NCI-H2107 treated with DMSO at 0.1 percent for 48 hours (cell line): ENCODE measurements at regions not wholly inside any gene's neighbourhood (a gene's known extent, or its start where the extent isn't known, plus 50 kb on each side); places are given as distances from the start of the nearest gene placed in this dataset.

Experiments used
- DNase-seq: peaks from one replicate; lab custom pipeline; 2025; ENCODE audit not compliant: unreplicated experiment; lab: John Stamatoyannopoulos, UW

DNA sequence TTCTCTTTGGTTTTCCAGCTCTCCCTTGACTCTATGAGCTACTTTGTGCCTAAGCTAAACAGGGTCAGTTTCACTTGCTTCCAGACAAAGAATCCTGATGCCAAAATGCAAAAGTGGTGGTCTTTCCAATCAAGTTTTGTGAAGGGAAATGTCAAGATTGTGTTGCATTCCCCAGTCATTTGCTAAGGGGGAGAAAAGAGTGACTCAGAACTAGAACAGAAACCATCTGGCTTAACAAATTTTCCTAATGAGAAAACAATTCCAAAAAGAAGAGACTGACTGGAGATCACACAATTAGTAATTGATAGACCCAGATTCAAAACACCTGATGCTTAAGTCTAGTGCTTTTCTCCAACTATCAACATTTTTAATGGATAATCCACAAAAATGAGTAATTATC lies 235.1 kb upstream of the DIO2 start:
- DNase-seq, result no peak

DNA sequence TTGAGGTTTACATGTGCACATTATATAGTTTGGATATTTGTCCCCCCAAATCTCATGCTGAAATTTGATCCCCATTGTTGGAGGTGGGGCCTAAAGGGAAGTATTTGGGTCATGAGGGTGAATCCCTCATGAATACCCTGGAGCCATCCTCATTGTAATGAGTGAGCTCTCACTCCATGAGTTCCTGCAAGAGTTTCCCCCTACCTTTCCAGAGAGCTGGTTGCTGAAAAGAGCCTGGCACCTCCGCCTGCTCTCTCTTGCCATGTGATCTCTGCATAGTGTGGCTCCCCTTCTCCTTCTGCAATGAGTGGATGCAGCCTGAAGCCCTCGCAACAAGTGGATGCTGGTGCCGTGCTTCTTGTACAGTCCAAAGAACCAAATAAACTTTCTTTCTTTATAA lies 234.3 kb upstream of the DIO2 start:
- DNase-seq, result no peak

DNA sequence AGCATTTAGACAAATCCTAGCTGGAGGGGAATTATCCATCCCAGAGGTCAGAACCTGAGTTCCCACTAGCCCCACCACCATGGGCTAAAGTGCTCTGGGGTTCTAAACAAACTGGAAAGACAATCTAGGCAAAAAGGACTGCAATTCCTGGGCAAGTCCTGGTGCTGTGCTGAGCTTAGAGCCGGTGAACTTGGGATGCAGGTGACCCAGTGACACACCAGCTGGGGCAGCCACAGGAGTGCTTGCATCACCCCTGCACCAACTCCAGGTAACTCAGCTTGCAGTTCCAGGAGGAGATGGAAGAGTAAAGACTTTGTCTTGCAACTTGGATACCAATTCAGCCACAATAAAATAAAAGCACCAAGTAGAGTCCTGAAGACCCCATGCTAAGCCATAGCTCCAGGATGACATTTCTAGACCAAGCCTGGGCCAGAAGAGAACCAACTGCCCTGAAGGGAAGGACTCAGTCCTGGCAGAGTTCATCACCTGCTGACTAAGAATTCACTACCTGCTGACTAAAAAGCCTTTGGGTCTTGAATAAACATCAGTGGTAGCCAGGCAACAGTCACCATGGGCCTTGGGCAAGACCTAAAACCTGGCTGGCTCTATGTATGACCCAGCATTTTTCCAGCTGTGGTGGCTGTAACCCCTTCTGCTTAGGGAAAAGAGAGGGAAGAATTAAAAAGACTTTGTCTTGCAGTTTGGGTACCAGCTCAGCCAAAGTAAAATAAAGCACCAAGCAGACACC lies 223.4 kb upstream of the DIO2 start:
- DNase-seq, result no peak

DNA sequence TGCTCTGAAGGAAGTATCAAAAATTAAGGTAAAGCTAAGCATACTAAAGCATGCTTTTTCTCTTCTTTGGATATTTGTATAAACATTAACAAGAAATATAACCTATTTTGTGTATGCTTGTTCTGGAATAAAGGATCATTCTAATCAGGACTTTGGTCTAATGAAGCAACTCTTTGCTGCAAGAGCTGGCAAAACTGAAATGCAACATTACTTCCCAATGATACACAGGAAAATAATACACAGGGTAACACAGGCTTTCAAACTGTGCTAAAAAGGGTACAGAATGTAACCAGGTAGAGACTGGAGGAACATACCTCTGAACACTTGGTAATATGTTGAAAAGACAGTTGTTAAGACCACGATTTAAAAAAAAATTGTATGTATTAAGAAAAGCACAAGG lies 222.5 kb upstream of the DIO2 start:
- DNase-seq, result no peak

DNA sequence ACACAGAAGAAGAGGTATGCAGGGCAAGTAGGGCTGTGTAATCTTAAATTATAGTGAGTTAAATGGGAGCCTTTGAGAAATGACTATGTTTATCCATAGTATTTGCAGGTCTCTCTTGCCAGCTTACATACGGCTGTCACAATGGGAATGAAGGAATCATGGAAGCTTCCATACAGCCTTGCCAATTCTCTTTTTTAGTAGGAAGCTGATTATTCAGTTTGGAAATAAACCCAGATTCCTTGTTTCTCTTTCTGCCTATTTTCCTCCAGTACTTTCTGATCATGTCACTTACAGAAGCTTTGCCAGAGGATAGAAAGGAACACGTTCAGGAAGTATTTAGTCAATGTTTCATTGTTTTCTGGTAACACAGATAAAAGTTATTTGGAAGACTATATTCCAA lies 217.4 kb upstream of the DIO2 start:
- DNase-seq, result no peak

DNA sequence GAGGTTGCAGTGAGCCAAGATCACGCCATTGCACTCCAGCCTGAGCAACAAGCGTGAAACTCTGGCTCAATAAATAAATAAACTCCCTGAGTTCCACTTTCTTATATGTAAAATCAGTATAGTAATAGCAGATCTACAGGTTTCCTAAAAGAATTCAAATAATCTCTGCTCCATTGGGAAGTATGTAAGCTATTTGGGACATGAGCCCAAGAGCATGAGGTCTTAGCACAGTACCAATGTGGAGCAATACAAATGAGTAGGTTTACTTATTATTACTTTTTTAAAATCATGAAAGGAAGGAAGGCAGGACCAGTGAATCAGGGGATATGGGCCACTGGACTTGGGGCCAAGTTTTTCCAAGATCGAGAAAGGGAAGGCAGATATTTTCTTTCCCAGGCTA lies 216.9 kb upstream of the DIO2 start:
- no peak for DNase-seq

DNA sequence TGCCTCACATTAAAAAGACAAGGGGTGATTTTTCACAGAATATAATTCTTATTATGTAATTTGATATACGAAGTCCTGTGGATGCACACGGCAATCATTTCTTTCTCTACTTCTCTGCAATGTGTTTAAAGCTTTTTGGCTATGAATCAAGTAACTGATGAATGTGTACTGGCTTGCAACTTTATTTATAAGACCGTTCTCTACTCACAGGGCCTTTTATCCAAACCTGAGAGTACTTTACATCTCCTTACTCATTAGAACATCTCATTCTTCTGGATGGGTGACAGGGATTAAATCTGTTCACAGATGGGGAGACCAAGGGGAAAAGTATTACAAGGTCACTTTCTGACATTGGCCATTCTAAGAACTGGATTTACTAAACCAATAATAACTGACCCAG lies 215.8 kb upstream of the DIO2 start:
- DNase-seq, result no peak

DNA sequence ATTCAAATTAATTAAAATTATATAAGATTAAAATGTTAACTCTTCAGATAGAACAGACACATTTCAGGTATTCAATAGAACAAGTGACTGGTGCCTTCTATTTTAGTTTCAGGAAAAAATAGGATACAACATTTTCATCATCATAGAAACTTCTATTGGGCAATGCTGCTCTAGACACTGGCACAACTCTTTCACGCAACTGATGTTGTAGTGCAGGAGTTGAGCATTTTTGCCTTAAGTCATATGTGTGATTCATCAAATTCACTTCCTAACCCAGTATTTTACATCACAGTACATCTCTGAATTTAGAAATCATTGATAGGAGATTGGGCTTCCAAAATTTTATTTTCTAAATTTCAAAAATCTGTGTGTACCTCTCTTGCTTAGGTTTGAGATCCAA lies 215.4 kb upstream of the DIO2 start:
- DNase-seq, result no peak

DNA sequence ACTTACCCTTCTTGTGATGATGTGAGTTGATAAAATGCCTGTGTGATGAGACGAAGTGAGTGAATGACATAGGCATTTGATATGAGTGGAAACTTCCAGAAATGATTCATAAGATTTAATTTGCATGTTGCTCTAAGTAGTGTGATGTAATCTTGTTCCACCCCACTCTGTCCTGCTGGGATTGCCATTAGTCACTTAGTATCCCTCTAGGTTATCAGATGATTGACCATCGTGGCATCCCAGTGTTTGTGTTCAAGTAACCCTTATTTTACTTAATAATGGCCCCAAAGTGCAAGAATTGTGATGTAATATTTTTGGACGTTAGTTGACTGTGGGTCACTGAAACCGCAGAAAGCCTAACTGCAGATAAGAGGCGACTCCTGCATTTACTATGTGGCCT lies 214.4 kb upstream of the DIO2 start:
- DNase-seq, result no peak

DNA sequence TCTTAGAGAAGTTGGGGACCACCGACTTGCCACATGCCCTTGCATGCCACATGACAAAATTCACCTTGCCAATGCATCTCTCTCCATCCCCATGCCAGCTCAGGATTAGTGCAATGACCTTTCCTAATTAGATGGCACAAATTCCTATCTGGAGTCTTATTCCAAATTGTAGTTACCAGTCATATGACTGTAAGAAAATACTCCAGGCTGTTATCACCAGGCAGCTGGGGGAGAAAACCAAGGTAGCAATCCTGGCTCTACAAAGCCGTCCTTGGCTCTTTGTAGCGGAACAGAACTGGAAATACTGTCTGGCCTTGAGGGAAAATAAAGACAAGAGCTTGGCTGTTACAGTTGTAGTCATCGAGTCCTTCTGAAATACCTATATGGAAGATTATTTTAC lies 208.5 kb upstream of the DIO2 start:
- DNase-seq, result no peak

DNA sequence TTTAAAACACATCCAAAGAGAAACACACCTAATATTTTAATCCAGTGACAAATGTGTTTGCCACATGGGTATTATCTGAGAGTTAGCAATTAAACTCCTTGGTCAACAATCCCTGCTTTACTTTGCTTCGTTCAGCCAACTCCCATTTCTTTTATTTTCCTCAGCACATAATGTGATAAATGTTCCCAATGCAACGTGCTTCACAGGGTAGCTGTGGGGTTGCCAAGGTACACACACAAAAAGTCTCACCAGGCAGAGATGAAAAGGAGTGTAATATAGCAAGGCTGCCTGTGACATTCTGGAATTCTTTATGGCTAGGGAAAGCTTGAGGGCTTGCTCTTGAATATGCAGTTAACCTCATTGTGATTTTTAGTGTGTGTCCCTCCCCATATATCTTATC lies 208.0 kb upstream of the DIO2 start:
- no peak for DNase-seq

DNA sequence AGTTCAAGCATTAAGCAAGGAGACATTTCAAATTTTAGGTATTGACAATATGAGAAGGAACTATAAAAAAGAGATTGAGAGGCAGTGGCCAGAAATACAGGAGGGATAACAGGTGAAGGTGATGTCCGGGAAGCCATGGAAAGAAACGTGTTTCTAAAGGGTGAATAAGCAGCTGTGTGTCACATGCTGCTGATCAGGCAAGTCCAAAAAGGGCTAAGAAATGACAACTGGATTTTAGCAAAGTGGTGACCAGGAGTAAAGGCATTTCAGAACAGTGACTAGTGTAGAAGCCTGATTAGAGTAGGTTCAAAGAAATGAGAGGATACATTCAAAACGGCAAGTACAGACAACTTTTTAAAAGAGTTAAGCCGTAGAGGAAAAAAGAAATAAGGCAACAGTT lies 204.3 kb upstream of the DIO2 start:
- DNase-seq, result no peak

DNA sequence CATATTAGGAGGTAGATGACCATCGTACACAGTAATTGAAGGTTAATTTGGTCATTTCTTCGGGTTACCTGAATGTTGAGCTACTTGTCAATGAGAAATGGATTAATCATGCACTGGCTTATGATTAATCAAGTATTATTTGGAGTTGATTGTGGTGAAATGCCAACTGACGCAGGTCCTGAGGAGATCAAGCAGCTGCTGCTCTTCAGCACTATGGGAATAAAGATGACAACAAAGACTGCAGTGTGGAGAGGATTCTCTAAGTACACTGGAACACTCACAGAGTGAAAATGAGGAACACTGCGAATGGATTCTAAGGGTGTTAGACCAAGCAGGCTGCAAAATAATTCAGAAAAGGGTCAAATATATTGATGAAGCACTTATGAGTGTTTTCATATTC lies 202.8 kb upstream of the DIO2 start:
- no peak for DNase-seq

DNA sequence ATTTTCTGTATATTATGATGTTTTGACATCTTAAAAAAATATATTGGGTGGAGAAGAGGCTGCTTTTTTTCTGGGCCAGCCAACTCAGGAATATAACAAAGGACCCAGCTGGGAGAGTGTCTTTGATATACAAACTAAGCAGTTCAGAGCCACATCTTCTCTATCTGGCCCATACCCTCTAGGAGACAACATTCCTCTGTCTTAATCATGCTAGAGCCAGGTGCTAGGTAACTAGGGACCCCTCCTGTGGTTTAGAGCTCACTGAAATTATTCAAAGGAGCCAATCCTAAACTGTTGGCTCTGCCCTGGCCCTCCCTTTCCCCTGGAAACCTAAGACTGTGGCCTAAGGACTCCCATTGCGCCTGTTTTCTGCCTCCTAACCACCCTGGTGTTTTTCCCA lies 193.1 kb upstream of the DIO2 start:
- no peak for DNase-seq

DNA sequence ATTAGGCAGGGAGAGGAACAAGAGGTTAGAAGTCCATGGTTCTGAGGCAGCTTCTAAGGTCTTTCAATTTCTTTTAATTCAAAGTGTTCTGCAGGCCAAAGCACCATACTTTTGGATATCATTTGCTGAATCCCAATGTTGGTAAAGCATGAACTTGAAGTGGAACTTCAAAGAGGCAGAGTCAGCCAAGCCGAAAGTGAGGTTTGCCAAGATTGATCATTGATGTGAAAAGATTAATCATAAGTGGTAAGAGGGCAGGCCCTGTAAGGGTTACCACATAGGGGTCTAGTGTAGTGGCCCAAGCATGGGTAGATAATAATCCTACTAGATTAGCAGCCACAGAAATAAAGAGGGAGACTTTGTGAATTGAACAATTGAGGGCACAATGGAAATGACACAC lies 191.7 kb upstream of the DIO2 start:
- no peak for DNase-seq

DNA sequence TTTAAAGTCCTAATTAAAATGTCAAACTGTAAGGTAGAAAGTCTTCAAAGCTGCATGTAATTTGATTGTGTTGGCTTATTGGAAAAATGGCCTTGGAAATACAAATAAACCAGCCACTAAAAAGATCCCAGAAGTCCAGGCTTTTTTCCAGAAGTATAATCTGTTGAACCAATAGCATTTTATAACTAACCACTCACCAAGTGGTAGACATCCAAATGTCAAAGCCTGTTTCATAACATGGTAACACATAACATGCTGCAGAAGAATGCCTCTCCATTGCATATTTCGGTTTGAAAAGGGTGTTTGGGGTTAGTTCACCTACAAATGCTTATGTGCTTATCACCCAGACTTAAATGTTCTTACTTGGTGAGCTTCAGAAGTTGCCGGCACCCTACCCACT lies 183.7 kb upstream of the DIO2 start:
- no peak for DNase-seq

DNA sequence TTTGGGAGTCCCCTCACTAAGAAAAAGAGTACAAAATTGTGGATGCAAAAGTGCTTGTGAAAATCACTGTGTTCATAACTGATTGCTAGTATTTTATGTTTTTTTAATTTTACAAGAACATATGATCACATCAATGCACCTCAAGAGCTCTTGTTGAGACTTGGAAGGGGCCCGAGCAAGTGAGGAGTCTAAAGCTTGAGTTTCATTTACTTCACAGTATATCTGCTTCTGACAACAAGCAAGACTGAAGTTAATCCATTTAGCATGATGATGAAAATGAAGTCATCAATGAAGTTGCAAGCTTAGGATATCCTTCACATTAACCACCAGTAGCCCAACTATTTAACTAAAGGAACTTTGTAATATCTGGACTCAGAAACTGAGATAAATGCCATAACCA lies 182.5 kb upstream of the DIO2 start:
- DNase-seq, result no peak

DNA sequence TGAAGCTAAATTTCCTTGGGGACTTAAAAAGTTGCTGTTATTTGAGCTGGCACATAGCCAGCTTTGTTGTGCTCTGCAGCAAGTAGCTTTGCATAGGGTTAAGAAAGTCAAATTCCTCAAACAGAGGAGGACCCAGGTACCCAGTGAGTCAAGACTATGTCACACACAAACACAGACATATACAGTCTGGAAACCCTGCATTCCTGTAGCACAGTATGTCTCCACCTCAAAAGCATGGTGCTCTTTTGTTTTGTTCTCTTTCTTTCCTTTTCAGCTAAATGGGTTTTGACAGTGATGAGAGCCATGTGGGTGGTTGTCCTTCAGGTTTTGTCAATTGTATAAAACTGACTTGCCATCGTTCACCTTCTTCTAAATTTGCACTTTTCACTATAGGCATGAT lies 179.6 kb upstream of the DIO2 start:
- DNase-seq, result no peak

DNA sequence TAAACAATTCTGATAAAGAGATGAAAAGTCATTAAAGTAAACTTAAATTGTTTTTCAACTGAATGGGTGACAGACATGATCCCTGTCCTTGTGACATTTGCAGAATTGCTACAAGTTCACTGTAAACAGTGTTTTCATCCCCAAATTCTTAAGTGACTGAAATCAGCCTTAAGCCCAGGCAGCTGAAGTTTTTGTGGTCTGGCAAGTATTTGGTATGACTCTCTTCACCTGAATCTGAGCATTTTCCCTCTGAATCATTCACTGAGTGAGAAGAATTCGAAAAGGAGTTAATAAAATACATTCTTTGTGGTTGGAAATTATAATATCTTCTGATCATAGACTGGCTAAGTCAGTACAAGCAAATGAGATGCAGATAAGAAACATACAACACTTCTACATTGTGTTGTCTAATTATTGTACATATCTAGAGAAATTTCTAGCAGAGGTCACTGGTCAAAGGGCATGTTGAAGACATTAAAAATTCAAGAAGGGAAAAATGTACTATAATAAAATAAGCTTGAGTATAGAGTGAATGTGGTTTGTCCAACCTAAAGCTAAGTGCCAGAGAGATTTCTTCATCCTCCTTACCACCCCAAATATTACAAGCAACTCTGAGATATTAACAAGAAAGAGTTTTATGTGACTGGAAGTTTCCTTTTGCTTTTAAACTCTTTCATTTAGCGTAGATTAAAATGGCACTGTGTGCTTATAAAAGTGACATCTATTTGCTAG lies 177.8 kb upstream of the DIO2 start:
- DNase-seq, result no peak

DNA sequence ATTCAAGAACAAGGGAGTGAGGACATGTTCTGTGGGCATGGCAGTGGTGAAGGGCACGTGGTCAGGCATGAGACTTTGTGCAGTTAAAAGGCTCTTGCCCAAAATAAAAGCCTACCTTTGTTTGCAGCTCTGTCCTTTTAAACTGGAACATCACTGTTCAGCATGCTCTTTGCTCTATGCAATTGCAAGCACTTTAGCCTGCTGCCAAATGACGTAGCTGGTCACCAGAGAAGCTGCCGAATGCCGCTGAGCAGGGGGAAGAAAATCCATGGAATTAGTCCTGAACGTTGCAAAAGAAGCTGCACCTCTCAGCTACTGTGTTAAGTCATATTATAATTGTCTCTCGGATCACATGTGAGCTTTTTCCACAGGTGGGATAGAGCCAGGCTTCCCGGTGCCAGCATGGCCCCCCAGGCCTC lies 176.3 kb upstream of the DIO2 start:
- DNase-seq, result no peak

DNA sequence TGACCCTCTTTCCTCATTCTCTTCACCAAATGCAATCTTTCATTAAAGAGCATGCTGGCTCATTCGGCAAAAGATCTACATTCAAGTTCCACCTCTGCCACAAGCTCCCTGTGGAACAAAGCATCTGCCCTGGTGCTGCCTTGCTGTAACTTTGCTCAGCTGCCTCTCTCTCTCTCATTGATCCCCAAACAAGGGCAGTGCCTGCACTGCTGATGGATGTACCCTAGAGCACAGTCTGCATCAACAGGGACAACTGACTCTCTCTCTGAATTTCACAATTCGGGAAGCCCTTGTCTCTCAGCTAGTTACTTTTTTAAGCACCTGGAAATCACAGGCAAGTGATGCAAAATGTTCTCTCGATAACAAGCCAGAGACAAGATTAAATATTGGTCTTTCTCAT lies 174.0 kb upstream of the DIO2 start:
- DNase-seq, result no peak

DNA sequence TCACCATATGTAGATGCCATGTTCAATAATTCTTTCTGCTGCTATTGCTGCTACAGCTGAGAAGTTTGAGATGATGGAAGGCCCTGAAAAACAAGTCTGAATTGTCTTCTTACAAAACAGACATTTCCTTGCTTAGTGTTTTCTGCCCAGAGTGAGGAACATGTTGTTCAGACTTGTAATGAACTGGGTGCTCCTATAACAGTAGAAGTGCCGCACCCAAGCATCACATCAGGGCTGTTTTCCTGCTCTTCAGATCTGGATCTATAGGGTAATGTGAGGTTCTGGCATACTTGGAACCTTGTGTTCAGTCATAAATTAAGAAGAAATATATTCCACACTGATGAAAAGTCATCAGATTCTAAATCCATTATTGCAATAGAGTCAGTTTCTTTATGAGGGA lies 171.9 kb upstream of the DIO2 start:
- no peak for DNase-seq

DNA sequence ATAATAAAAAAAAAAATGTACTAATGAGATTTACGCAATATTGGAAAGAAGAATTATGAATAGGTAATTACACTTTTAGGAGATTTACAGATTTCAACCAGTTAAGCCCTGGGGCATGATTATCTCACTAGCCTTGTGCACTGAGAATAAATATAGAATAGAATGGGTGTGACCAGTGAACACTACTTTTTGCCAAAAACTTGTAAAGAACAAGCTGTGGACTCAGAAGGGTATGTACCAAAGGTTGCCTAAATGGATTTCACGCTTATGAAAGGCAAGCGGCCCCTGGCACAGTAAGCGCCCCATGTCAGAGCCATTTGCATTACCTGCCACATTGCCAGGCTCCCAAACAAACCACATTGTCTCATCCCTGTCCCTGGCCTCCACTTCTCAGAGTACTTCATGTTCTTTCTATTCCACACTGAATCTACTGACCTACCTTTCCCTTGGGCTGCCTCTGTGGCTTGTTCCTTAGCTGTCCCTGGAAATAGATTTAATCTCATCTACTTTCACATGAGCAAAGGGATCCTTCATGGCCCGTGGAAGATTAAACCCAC lies 170.6 kb upstream of the DIO2 start:
- DNase-seq, result no peak
